HepG2 (cell line): ENCODE measurements at regions not wholly inside any gene's neighbourhood (a gene's known extent, or its start where the extent isn't known, plus 50 kb on each side); places are given as distances from the start of the nearest gene placed in this dataset.

Experiments
- ATAC-seq: fragments of 200-7000 bp; cut with Tn5 transposase; 3 replicates; pipeline ENCODE4 v1.9.1; 2020; ENCODE audit warnings: mild to moderate bottlenecking, moderate library complexity
- BruUV-seq: library from RNA; stranded (reverse); fragments of 400-500 nt; replicated peaks from 2 replicates; lab custom pipeline; 2021; lab: Mats Ljungman, UMichigan
- CTCF ChIA-PET: fragments of 300-600 bp; formaldehyde crosslinking; extraction: SDS; loops from one replicate; lab custom pipeline; 2021; ENCODE audit warnings: low total read pairs, inconsistent platforms, low intra/inter-chr PET ratio; lab: Yijun Ruan, JAX
- POLR2A ChIA-PET: fragments of 350-600 bp; sonication (Branson Sonifier 250); formaldehyde crosslinking; loops from one replicate; lab custom pipeline; 2020; ENCODE audit warnings: antibody characterized with exemption, inconsistent platforms; lab: Yijun Ruan, JAX
- DNase-seq: peaks from one replicate; pipeline ENCODE4 v3.0.0-alpha.2; 2015; ENCODE audit warnings: low spot score
- FAIRE-seq: peaks from 3 replicates; lab custom pipeline; 2011; peaks lifted over from hg19 to GRCh38; lab: Jason Lieb, UNC
- H2AFZ ChIP-seq: one replicate; pipeline ENCODE4 v1.6.1; 2011; ENCODE audit warnings: low read length, inconsistent platforms
- H3K27ac ChIP-seq: fragments of 300-600 bp; 3 replicates; pipeline ENCODE4 v1.8.0; 2011; ENCODE audit warnings: mixed run types, mild to moderate bottlenecking, mixed read lengths, low read length, inconsistent platforms; ENCODE audit not compliant: insufficient read depth; ENCODE audit errors: extremely low read length
- H3K27me3 ChIP-seq, 2 experiments: fragments of 200-600 bp in 1 of 2; 2 replicates in 1 of 2; 3 replicates in 1 of 2; pipeline versions ENCODE4 v1.6.0 to v1.8.0; 2011; ENCODE audit warnings: low read length in 2 of 2, mild to moderate bottlenecking in 2 of 2, moderate library complexity in 2 of 2, inconsistent platforms in 1 of 2; ENCODE audit not compliant: insufficient read depth in 2 of 2, control insufficient read depth in 1 of 2
- H3K36me3 ChIP-seq, 2 experiments: fragments of 200-600 bp in 1 of 2; replicated peaks in 1 of 2; 2 replicates in 1 of 2; 3 replicates in 1 of 2; pipeline versions ENCODE4 v1.5.1 to v1.8.0; 2011; ENCODE audit warnings: low read length in 2 of 2, inconsistent platforms in 1 of 2; ENCODE audit not compliant: insufficient read depth in 2 of 2, control insufficient read depth in 1 of 2
- H3K4me1 ChIP-seq: 2 replicates; pipeline ENCODE4 v1.5.1; 2012; ENCODE audit warnings: low read length, inconsistent platforms; ENCODE audit not compliant: insufficient read depth
- H3K4me2 ChIP-seq: 2 replicates; pipeline ENCODE4 v1.6.0; 2011; ENCODE audit warnings: low read depth, low read length, inconsistent platforms
- H3K4me3 ChIP-seq, 3 experiments: fragments of 200-600 bp in 1 of 3; sonication (generic), shearing (Covaris generic) in 1 of 3; replicated peaks in 1 of 3; 2 replicates each; pipeline ENCODE4 v1.5.1; 2011 to 2016; ENCODE audit warnings: low read length in 3 of 3, inconsistent platforms in 2 of 3, low read depth in 2 of 3, mild to moderate bottlenecking in 2 of 3, control low read depth in 1 of 3, mixed read lengths in 1 of 3; ENCODE audit not compliant: insufficient read depth in 1 of 3
- H3K79me2 ChIP-seq: one replicate; pipeline ENCODE4 v1.6.1; 2011; ENCODE audit warnings: low read length, inconsistent platforms; ENCODE audit not compliant: insufficient read depth
- H3K9ac ChIP-seq: 2 replicates; pipeline ENCODE4 v1.6.0; 2011; ENCODE audit warnings: mild to moderate bottlenecking, low read depth, low read length, inconsistent platforms; ENCODE audit not compliant: insufficient read depth
- H3K9me3 ChIP-seq: 2 replicates; pipeline ENCODE4 v1.5.1; 2012; ENCODE audit warnings: mild to moderate bottlenecking, low read length
- H4K20me1 ChIP-seq: 2 replicates; pipeline ENCODE4 v1.6.0; 2011; ENCODE audit warnings: inconsistent platforms, mild to moderate bottlenecking, low read length, moderate library complexity; ENCODE audit not compliant: insufficient read depth
- CREB3 ChIP-seq: sonication (generic); formaldehyde crosslinking; IDR thresholded peaks from 2 replicates; pipeline ENCODE4 v1.5.0; 2020; ENCODE audit warnings: missing genetic modification reagents
- MIXL1 ChIP-seq: IDR thresholded peaks from 2 replicates; pipeline ENCODE4 v1.6.1; 2016
- MYNN ChIP-seq: sonication (generic); formaldehyde crosslinking; IDR thresholded peaks from 2 replicates; pipeline ENCODE4 v1.4.0; 2020; ENCODE audit warnings: mild to moderate bottlenecking, low read depth, missing genetic modification reagents
- NCOA1 ChIP-seq: sonication (generic); formaldehyde crosslinking; IDR thresholded peaks from 2 replicates; pipeline ENCODE4 v1.9.0; 2021; ENCODE audit warnings: missing genetic modification reagents
- POLR2AphosphoS5 ChIP-seq: IDR thresholded peaks from 2 replicates; pipeline ENCODE4 v1.6.1; 2012; ENCODE audit warnings: low read depth, low read length
- ZNF230 ChIP-seq: sonication (generic); formaldehyde crosslinking; IDR thresholded peaks from 2 replicates; pipeline ENCODE4 v1.4.0; 2020; ENCODE audit warnings: mild to moderate bottlenecking, missing genetic modification reagents
- ZNF3 ChIP-seq: IDR thresholded peaks from 2 replicates; pipeline ENCODE4 v1.7.0; 2017; ENCODE audit warnings: inconsistent platforms
- ZNF333 ChIP-seq: sonication (generic); formaldehyde crosslinking; IDR thresholded peaks from 2 replicates; pipeline ENCODE4 v1.4.0; 2020; ENCODE audit warnings: mild to moderate bottlenecking, missing genetic modification reagents, borderline replicate concordance
- ZNF362 ChIP-seq: sonication (generic); formaldehyde crosslinking; IDR thresholded peaks from 2 replicates; pipeline ENCODE4 v1.4.0; 2020; ENCODE audit warnings: missing genetic modification reagents, mild to moderate bottlenecking, borderline replicate concordance
- ZNF772 ChIP-seq: sonication (generic); formaldehyde crosslinking; IDR thresholded peaks from 2 replicates; pipeline ENCODE4 v1.5.0; 2020; ENCODE audit warnings: mild to moderate bottlenecking, missing genetic modification reagents
- WGBS: methylation state at CpG from one replicate; pipeline ENCODE4 v1.1.6; 2017; ENCODE audit warnings: low lambda C conversion rate; 5-methylcytosine and 5-hydroxymethylcytosine counted together
- in situ Hi-C: cut with HindIII; loops from 2 replicates; pipeline ENCODE4 v1.10.0; 2017; ENCODE audit warnings: low pct_unique_long_range_greater_than_20kb; ENCODE audit not compliant: extremely low pct_ligation_motif_present
- intact Hi-C: fragments of 100-400 bp; cut with micrococcal nuclease; formaldehyde crosslinking; loops from one replicate; pipeline ENCODE4 v1.10.0; 2022; ENCODE audit not compliant: unreplicated experiment
- TF ChIP-seq, protein P1 (sequence below): IDR thresholded peaks from 2 replicates; pipeline ENCODE4 v1.4.0; 2020; ENCODE audit warnings: mild to moderate bottlenecking, missing genetic modification reagents
- TF ChIP-seq, protein P2 (sequence below): sonication (generic); formaldehyde crosslinking; IDR thresholded peaks from 2 replicates; pipeline ENCODE4 v1.4.0; 2020; ENCODE audit warnings: missing genetic modification reagents

DNA sequence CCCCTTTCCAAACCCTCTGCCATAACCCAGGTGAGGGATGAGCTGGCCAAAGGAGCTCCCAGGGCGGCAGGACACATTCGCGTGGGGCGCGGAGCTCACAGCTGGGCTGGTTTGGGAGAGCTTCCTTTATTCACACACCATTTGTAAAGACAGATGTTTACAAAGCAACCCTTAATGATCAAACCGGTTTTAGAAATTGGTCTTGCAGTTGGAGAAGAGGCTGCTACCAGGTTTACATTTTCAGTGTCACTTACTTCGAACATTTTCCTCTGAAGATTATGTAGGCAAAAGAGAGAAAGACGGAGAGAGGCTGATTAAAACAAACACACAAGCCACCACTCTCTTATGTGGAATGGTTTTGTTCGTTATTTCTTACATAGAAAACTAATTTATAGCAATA, 648.7 kb downstream of the IRX1 start (continued):
- TF ChIP-seq ZNF772 (CRISPR knock-in tag) = no peak
- no peak for TF ChIP-seq ZNF3 (CRISPR knock-in tag)
- no peak for TF ChIP-seq MIXL1 (CRISPR knock-in tag)

GRCh38 chr5:4245076-4245475, 649.4 kb downstream of the IRX1 start:
- Histone ChIP-seq H3K4me3 (no peak overlapping the region), H4K20me1 (no peaks in the 10 kb centered on the region), H3K27me3 (no peaks in the 10 kb centered on the region), H3K36me3 (no peaks in the 10 kb centered on the region), H3K27ac (no peak overlapping the region), H3K4me1 (no peaks in the 10 kb centered on the region), H3K4me2 (no peak overlapping the region), H3K79me2 (no peaks in the 10 kb centered on the region), H3K9ac (no peak overlapping the region), H3K9me3 (peaks cover 34% of the 10 kb centered on the region), H2AFZ (no peak overlapping the region)
- DNase-seq (no peak), ATAC-seq (no peak), FAIRE-seq (no peak)
- ChIA-PET POLR2A (no interaction called here), CTCF (no interaction called here)
- in situ Hi-C loops = no loop called here
- 1% methylated on average over 2 of the region's 2 CpGs for WGBS
- BruUV-seq = no TSS peak
- intact Hi-C loops = no loop called here
- no peak for TF ChIP-seq ZNF230 (CRISPR knock-in tag)
- no peak for TF ChIP-seq MYNN (CRISPR knock-in tag)
- TF ChIP-seq ZNF333 (CRISPR knock-in tag) = no peak
- TF ChIP-seq, protein P1, sequence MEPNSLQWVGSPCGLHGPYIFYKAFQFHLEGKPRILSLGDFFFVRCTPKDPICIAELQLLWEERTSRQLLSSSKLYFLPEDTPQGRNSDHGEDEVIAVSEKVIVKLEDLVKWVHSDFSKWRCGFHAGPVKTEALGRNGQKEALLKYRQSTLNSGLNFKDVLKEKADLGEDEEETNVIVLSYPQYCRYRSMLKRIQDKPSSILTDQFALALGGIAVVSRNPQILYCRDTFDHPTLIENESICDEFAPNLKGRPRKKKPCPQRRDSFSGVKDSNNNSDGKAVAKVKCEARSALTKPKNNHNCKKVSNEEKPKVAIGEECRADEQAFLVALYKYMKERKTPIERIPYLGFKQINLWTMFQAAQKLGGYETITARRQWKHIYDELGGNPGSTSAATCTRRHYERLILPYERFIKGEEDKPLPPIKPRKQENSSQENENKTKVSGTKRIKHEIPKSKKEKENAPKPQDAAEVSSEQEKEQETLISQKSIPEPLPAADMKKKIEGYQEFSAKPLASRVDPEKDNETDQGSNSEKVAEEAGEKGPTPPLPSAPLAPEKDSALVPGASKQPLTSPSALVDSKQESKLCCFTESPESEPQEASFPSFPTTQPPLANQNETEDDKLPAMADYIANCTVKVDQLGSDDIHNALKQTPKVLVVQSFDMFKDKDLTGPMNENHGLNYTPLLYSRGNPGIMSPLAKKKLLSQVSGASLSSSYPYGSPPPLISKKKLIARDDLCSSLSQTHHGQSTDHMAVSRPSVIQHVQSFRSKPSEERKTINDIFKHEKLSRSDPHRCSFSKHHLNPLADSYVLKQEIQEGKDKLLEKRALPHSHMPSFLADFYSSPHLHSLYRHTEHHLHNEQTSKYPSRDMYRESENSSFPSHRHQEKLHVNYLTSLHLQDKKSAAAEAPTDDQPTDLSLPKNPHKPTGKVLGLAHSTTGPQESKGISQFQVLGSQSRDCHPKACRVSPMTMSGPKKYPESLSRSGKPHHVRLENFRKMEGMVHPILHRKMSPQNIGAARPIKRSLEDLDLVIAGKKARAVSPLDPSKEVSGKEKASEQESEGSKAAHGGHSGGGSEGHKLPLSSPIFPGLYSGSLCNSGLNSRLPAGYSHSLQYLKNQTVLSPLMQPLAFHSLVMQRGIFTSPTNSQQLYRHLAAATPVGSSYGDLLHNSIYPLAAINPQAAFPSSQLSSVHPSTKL (CRISPR knock-in tag) = no peak
- TF ChIP-seq CREB3 (CRISPR knock-in tag) = no peak
- no peak for TF ChIP-seq POLR2AphosphoS5
- no peak for TF ChIP-seq ZNF362 (CRISPR knock-in tag)
- TF ChIP-seq, protein P2, sequence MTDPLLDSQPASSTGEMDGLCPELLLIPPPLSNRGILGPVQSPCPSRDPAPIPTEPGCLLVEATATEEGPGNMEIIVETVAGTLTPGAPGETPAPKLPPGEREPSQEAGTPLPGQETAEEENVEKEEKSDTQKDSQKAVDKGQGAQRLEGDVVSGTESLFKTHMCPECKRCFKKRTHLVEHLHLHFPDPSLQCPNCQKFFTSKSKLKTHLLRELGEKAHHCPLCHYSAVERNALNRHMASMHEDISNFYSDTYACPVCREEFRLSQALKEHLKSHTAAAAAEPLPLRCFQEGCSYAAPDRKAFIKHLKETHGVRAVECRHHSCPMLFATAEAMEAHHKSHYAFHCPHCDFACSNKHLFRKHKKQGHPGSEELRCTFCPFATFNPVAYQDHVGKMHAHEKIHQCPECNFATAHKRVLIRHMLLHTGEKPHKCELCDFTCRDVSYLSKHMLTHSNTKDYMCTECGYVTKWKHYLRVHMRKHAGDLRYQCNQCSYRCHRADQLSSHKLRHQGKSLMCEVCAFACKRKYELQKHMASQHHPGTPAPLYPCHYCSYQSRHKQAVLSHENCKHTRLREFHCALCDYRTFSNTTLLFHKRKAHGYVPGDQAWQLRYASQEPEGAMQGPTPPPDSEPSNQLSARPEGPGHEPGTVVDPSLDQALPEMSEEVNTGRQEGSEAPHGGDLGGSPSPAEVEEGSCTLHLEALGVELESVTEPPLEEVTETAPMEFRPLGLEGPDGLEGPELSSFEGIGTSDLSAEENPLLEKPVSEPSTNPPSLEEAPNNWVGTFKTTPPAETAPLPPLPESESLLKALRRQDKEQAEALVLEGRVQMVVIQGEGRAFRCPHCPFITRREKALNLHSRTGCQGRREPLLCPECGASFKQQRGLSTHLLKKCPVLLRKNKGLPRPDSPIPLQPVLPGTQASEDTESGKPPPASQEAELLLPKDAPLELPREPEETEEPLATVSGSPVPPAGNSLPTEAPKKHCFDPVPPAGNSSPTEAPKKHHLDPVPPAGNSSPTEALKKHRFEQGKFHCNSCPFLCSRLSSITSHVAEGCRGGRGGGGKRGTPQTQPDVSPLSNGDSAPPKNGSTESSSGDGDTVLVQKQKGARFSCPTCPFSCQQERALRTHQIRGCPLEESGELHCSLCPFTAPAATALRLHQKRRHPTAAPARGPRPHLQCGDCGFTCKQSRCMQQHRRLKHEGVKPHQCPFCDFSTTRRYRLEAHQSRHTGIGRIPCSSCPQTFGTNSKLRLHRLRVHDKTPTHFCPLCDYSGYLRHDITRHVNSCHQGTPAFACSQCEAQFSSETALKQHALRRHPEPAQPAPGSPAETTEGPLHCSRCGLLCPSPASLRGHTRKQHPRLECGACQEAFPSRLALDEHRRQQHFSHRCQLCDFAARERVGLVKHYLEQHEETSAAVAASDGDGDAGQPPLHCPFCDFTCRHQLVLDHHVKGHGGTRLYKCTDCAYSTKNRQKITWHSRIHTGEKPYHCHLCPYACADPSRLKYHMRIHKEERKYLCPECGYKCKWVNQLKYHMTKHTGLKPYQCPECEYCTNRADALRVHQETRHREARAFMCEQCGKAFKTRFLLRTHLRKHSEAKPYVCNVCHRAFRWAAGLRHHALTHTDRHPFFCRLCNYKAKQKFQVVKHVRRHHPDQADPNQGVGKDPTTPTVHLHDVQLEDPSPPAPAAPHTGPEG (CRISPR knock-in tag) = no peak
- no peak for TF ChIP-seq NCOA1 (CRISPR knock-in tag)
